ENCODE measurements at regions not wholly inside any gene's neighbourhood (a gene's known extent, or its start where the extent isn't known, plus 50 kb on each side); places are given as distances from the start of the nearest gene placed in this dataset.
"Not testable (repeated sequence)": the region's sequence is repeated elsewhere in the genome, so short reads cannot be mapped to it uniquely, and the experiment has no call there.

DNA sequence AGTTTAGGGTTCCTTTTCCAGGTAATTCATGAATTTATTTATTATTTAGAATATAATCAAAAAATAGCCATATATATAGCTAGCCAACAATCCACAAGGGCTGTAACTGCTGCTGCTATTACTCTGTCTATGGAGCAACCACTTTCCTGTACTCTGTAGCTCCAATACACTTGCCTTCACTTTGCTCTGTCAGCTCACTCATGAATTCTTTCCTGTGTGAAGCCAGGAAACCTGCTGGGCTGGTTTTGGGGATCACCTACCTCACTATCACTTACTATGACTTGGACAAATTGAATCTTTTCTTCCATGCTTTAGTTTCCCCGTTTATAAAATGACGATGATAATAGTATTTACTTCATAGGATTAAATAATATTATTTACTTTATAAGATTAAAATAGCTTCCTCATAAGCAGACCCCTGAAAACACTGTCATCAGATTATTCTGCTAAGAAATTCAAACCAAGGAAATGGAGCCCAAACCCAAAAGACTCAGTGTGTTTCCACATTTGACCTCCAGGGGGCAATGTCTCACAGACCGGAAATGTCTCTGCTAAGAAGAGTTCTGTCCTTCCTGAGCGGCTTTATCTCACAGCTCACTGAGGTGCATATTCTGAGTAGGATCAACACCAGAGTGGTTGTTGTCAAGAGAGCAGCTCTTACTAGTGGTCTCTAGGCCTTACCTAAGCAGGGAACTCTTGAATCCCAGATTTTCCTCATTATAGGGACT, 457.1 kb downstream of the DAD1 start:
- DNase-seq, result no peak

DNA sequence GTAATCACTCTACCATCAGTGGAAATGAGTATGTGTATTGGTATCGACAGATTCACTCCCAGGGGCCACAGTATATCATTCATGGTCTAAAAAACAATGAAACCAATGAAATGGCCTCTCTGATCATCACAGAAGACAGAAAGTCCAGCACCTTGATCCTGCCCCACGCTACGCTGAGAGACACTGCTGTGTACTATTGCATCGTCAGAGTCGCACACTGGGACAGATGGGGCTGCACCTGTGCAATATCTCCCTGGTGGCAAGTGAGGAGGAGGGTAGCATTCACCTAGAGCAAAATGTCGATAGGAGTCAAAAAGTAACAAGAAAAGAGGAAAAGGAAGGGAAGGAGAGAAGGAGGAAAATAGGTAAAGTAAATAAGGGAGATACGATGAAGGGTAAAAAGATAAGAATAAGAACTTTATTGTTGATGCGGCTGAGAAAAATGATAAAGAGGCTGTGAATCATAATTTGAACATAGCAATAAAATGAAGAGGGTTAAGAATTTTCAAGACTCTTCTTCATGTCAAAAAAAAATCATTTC, 450.5 kb upstream of the OR4E1 start:
- no peak for DNase-seq

DNA sequence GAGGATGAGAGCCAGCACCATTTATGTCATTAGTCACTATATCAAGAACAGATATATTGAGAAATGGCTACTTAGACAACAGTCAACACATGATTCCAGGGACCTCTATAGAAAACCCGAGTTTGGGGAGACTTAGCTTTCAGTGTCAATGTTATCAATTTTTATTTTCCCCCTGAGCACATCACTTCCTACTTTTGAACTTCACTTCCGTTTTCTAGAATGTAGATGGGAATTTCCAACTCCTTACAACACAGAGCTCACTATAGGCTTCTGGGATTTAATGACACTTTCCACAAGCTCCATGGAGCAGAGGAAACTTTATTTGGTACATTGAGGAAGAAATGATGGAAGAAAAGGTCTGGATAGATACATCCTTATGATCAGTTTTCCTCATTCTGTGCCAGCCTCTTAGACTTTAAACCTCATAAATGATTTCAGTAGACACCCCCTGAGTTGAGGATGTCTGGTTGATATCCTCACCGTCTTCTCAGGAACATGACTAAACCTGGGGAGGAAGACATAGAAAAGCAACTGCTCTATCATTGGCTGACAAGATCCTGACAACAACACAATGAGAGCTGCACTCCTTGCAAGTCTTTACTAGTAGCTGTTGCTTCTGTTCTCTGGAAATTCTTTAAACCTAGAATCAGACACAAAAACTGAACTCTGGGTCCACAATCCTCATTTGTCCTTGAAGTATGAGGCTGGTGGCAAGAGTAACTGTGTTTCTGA, 449.4 kb upstream of the OR4E1 start:
- DNase-seq, result no peak

DNA sequence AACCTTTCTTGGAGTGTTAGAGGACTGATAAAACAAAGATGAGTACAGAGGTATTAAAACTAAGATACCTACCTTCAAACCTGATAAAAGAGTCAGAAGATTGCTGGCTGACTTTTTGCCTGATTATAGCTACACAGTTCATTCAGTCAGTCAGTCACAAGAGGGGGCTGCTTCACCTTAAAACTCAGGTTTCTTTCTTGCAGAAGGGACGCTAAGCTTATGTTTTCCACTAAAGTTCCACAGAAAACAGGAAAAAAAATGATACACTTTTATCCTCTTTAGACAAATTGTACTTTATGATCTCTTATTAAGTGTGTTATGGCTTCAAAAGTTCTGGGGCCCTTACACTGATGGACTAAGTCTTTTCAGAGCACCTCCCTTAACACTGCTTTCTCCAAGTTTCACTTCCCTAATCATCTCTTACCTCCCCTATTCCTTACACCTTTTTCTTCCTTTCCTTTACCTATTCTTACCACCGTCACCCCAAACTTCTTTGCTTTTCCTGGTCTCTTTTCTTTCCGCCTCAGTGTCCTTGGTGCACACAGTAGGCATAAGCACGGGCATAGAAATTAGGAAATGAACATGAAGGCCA, 448.7 kb upstream of the OR4E1 start:
- DNase-seq, result peak in 1 of 2 experiments; percentile 15

DNA sequence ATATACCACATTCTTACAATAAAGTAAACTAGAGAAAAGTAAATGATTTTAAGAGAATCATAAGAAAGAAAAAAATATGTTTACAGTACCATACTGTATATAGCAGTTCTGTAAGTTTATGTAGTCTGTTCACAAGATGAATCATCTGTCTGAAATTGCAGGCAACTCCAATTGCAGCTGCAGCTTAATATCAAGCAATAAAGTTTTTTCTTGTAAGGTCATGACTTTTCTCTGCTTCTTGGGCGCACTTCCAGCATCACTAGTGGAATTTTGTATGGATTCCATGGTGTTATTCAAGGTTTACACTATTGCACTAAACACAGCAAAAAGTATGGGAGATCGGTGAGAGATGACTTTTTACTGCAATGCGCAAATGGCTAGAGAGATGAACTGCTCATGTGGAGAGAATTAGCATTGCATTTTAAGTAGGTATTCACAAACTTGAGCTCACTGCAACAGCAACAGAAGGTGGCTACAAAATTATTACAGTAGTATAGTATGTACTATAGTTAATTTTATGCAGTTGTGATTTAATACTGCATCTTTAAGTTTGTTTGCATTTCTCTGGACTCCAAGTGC, 445.4 kb upstream of the OR4E1 start:
- DNase-seq, result no peak

DNA sequence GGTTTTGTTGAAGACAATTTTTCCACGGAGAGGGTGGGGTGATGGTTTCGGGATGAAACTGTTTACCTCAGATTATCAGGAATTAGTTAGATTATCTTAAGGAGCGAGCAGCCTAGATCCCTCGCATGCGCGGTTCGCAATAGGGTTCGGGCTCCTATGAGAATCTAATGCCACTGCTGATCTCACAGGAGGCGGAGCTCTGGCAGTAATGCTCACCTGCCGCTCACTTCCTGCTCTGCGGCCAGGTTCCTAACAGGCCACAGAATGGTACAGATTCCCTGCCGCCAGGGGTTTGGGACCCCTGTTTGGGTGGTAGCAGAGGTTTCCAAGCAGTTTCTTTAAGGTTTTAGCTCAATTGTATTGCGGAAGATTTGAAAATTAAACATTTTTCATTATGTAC, 439.8 kb upstream of the OR4E1 start:
- DNase-seq, result no peak

DNA sequence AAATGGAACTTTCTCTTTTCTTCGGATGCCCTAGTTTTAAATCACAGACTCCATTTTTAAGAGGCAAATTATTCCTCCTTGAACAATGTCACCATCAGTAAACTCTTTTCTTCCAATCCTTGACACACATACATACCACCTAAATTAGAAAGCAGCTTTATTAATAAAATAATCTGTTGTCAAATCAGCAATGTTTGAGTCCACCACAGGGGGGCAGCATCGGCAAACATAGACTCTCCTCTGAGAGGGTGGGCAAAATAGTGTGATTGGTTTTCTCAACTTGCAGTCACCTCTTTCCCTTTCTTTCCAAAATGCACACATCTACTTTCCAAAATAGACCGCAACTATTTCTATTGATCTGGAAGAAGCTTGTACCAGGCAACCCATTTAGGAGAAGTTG, 438.4 kb upstream of the OR4E1 start:
- DNase-seq, result peak in 1 of 2 experiments; percentile 22

DNA sequence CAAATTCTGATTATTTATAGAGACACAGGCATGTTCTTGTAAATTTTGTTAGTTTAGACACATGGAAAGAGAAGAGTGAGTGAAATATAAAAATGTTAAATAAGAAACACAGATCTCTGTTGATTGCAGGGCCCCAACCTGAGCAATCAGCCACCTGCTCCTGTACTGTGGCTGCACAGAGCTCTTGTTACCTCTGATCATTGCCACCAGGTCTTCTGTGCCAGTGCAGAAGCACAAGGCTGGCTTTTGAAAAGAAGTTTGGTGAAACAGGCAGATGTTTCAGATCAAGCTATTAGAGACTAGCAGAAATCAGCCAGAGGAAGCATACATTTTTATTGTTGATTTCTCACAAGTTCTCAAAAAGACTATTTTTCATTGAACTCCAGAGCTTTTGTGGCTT, 434.1 kb upstream of the OR4E1 start:
- DNase-seq, result no peak

DNA sequence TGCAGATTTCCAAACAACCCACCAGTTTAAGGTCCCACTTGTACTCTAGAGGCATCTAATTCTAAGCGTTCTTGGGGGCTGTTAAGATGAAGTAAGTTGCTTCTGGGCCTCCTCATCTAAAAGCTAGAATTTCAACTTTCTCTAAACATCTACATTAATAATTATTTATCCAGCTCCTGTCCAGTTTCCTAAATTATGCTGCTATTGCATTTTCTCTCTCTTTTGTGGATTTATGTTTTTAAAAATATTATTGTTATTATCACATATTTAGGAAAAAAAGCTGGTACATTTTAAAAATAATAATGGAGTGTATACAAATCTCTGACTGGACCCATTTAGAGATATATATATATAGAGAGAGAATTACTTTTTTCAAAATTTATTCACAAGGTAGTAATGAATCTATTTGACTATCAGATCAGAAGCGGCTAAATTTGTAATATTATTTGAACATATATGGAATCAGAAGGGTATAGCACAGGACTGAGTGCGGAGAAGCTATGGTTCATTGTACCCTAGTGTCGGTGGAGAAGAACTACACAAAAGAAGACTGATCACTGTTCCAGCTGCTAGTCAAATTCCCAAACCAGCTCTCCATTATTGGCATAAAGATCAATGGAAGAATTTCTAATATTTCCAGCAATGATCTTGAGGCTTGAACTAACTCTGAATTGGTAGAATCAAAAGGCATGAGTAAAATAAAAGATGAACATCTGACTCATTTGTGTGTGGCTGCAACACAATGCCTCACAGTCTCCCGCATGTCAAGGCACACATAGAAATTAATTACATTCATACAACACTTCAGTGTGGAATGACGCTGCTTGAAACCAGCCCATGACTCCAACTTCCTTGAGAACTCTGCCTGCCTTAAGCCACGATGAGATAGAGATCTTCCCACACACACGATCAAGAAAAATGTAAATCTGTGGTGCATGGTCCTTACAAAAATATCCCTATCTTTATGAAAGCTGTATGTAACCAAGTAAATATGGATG, 433.4 kb upstream of the OR4E1 start:
- no peak for DNase-seq

DNA sequence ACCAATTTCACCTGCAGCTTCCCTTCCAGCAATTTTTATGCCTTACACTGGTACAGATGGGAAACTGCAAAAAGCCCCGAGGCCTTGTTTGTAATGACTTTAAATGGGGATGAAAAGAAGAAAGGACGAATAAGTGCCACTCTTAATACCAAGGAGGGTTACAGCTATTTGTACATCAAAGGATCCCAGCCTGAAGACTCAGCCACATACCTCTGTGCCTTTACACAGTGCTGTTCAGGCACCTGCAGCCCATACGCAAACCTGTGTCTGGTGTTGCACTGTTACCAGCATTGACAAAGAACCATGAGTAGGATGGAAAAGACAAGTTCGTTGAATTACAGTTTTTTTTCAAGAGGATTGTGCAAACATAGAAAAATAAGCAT, 432.0 kb upstream of the OR4E1 start:
- DNase-seq, result no peak

DNA sequence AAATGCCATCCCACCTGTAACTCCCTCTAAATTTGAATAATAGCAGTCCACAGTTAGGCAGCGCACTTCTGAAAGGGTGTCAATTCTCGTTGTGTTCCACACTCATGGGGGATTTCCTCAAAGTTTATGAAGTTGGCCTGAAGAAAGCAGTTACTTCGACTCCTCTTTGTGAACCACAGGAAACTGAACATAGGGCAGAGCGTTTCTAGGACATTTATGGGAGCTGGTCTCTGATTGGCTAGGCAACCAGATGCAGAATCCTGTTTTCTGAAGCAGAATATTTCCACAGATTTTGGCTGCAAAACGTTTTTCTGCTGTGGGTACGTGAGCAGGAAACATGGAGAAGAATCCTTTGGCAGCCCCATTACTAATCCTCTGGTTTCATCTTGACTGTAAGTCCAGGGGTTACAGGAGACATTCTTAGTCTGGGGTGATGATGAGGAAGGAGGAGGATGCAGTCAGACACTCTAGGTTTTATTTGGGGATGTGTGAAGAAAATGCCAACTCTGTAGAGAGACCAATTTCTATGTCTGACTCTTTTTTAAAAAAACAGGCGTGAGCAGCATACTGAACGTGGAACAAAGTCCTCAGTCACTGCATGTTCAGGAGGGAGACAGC, 431.5 kb upstream of the OR4E1 start:
- DNase-seq, result no peak

DNA sequence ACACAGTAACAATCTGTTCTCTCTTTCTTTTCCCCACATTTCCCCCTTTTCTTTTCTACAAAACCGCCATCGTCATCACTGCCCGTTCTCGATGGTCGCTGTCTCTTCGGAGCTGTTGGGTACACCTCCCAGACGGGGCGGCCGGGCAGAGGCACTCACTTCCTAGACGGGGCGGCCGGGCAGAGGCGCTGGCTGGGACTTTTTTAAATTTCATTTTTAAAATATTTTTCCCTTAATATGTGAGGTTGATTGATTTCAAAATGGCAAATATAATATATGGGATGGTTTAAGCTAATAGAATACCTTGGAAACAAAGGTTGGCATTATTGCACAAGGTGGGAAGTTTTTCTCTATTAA, 427.1 kb upstream of the OR4E1 start:
- DNase-seq, result not testable (repeated sequence)

DNA sequence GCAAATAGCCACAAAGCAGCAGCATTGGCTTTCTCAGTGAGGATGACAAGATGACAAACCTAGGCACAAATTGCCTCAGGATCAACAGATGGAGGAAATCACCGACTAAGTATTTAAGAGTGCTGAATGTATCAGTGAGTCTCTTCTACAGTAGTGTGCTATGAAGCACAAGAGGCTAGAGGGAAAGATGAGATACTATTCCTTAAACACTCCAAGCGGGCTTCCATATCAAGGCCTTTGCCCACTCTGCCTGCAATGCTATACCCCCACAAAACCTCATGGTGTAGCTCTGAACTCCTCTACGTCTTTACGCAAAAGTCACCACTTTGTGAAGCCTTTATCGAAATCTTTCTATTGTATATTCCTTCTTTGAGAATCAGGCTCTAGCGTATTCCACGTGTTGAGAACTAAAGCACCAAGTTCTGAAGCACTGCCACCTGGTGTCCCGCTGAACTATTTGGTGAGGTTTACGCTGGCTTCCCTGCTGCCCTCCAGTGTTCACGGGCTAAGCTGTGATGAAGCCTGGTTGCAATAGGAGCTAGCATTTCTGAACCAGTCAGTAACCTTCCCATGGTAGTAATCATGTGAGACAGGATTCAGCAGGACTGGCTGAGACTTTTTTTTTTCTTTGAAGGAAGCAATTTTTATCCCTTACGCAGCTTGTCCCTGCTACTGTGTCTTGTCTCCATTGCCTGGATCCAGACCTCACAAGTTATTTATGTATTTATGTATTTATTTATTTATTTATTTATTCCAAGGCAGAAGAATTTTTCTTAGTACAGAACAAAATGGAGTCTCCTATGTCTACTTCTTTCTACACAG, 426.5 kb upstream of the OR4E1 start:
- DNase-seq, result peak in 1 of 2 experiments; percentile 11

DNA sequence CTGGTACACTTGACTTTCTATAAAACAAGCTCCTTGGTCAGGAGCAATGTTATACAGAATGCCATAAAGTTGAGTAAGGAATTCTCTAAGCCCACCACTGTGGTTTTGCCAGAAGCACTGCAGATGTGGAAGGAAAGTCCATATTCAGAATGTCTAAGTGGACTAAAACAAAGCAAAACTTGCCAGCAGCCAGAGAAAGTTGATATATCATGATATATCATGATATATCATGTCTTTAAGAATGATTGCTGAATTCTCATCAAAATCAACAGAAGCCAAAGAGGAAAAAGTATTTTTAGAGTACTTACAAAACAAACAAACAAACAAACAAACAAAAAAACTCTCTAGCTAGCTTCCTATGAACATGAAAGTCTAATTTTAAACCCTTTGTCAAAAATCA, 424.8 kb upstream of the OR4E1 start:
- peak in 1 of 2 experiments; percentile 17 for DNase-seq

DNA sequence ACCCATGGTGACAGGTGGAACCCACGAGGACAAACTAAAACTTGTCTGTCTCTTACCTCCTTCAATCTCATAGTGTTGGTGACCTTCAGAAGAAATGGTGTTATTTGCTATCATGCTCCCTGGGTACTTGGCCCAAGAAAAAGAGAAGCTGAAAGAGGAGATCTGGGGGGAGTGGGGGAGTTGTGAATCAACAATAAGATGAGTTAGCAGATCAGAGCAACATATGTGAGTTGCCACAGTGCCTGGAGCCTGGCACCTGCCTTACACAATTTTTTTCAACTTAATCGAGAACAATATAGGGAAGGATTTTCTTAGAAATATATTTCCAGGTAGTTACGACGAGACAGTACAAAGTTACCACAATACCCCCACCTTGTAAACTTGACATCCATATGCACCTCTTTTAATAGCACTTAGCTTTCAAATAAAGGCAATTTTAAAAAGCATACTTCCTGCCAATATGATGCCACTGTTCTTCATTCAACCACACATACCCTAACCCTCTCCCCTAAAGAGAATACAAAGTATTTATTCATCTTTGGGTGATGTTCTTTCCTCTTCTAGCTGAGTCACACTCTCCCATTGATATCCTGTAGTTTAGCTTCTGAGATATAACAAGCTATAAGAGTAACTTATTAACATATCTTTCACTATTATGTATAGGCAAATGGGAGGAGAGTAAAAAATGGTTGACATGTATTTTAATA, 424.1 kb upstream of the OR4E1 start:
- no peak for DNase-seq

DNA sequence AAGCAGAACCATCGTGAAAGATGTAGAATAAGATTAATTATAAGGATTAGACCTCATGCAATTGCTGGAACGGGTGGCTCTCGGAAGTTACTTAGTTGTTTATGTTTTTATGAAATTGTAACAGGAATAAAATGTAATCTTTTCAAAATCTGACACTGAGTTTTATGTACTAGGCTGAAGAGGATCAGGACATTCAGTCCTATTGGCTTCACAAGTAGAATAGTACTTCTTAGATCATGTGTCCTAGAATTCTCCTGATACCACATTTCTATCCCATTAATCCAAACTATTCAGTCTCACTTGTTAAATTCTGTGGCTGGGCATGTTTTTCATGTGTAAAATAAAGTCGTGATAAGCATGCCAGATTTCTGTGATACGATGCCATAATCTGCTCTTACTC, 423.5 kb upstream of the OR4E1 start:
- no peak for DNase-seq

DNA sequence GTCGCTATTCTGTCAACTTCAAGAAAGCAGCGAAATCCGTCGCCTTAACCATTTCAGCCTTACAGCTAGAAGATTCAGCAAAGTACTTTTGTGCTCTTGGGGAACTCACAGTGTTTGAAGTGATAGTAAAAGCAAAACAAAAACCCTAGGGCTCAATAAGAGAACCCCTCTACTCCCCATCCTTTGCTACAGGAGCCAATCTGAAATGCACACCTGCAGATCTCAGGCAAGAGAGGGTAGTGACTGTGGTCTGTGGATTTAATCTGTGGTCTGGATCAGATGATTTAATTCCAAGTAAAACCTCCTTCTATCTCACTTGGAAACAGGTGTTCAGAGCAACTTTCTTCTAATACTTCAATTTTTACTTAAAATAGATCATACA, 422.9 kb upstream of the OR4E1 start:
- DNase-seq, result no peak

DNA sequence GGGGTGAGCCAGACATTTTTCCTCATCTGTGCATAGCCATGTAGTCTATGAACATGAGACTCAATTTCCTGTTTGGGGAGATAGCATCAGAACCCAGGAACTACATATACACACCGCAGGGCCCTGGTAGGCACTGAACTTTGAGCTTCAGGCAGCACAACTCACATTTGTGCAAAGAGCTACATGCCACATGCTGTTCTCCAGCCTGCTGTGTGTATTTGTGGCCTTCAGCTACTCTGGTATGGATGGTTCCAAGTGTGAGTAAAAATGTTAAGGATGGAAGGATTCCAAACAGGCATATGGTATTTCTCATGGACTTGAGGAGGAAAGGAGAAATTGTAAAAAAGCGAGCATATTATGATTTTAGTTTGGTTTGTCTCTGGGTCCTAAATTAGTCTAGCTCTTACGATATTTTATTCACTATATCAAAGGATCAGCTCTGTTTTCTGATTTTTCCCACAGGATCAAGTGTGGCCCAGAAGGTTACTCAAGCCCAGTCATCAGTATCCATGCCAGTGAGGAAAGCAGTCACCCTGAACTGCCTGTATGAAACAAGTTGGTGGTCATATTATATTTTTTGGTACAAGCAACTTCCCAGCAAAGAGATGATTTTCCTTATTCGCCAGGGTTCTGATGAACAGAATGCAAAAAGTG, 422.4 kb upstream of the OR4E1 start:
- DNase-seq, result no peak

DNA sequence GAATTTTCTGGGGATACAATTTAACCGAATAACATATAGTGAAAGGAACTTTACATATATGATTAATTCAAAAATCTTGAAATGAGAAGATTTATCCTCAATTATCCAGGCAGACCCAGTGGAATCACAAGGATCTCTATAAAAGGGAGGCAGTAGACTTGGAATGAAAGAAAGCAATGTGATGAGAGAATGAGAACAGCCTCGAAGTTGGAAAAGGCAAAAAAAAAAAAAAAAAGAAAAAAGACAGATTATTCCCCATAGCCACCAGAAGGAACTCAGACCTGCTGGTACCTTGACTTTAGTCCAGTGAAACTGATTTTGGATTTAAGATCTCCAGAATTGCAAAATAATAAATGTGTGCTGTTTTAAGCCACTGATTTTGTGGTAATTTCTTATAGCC, 416.3 kb upstream of the OR4E1 start:
- DNase-seq, result no peak
